WI38 (cell line): ENCODE measurements at regions not wholly inside any gene's neighbourhood (a gene's known extent, or its start where the extent isn't known, plus 50 kb on each side); places are given as distances from the start of the nearest gene placed in this dataset.

ENCODE experiments used
- H3K4me3 ChIP-seq: 2 replicates; pipeline ENCODE4 v1.5.1; 2011; ENCODE audit warnings: low read depth, mild to moderate bottlenecking, control low read depth, low read length
- TF ChIP-seq, protein P1 (sequence below): IDR thresholded peaks from 2 replicates; pipeline ENCODE4 v1.5.1; 2012; ENCODE audit warnings: low read depth, mild to moderate bottlenecking, control low read depth, low read length

DNA sequence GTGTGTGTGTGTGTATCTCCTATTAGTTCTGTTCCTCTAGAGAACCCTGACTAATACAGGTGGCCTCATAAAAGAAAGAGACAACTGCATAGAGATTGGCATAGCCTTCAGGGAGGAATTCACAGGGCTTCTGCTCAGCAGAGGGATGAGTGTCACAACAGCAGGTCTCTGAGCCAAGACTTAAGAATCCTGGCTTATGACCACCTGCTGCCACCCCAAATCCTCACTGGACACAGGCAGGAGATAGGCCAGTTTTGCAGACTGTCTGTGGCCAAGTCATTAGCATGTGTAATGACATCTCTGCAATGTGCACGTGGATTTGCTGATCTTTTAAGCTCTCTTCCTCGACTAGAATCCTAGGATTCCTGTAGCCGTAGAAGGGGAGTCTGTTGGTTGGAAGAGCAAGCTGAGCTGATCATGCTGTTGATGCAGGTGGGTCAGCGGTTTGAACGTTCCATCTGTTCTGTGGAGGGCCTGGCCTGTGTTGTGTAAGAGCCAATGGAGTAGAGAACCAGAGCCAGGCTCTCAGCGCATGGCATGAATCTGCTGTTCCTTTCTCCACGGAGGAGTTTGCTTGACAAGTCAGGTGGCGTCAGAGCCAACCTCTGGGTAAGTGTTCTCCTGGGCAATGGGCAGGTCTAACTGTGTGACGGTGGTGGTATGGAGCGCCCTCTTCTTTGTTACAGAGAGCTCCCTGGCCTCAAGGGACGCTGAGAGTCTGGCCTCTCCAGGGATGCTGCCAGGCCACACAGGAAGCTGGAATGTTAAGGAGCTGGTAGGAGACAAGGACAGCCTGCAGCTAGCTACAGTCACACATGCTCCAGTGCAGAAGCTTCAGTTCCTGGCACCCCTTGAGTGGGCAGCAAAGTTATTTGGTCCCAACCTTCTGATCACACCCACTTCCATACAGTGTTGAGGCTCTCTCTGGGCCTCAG, 503.1 kb downstream of the FOXO1 start:
- no peak overlapping the region for H3K4me3 ChIP-seq
- TF ChIP-seq, protein P1, sequence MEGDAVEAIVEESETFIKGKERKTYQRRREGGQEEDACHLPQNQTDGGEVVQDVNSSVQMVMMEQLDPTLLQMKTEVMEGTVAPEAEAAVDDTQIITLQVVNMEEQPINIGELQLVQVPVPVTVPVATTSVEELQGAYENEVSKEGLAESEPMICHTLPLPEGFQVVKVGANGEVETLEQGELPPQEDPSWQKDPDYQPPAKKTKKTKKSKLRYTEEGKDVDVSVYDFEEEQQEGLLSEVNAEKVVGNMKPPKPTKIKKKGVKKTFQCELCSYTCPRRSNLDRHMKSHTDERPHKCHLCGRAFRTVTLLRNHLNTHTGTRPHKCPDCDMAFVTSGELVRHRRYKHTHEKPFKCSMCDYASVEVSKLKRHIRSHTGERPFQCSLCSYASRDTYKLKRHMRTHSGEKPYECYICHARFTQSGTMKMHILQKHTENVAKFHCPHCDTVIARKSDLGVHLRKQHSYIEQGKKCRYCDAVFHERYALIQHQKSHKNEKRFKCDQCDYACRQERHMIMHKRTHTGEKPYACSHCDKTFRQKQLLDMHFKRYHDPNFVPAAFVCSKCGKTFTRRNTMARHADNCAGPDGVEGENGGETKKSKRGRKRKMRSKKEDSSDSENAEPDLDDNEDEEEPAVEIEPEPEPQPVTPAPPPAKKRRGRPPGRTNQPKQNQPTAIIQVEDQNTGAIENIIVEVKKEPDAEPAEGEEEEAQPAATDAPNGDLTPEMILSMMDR, result no peak

DNA sequence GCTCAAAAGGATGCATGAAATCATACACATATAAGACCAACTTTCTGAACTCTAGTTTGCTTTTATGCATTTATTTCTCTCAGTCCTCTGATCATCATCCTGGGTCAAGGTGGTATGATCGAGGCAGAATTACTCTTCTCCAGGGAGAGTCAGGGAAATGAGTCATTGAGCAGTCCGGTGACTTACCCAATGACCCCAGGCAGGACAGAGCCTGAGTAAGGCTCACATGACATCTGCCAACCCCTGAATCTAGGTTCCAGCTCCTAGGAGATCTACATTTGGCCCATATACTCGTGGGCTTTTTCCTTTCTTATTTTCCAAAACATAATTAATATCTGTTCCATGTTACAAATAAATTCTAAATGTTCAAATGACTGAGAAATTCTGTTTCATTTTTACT, 502.3 kb downstream of the FOXO1 start:
- TF ChIP-seq, protein P1, result no peak
- H3K4me3 ChIP-seq, result no peak overlapping the region

DNA sequence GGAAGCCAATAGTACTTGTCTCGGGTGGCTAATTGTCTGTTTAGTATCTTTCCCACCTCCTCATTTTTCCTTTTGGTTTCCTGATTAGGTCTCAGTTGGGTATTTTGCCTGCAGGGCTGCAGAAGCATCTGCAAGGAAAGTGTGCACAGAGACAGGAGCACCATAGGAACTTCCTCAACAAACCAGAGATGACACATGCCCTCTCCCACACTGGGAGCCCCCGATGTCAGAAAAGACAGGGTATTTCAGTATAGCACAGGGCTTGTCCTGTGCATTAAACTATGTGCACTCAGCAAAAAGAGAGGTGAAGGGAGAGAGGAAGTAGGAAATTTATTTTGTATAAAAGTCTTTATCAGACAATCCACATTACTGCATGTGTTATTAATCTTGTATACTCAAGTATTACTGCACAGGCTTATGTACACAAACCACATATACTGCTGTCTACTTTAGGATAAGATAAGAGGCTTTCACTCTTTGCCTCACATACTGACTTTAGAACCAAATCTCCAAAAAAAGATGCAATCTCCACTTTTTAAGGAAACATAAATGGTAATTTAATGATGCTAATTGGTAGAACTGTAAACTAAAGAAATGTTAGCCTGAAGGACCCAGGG, 501.0 kb downstream of the FOXO1 start:
- TF ChIP-seq, protein P1, result no peak
- no peak overlapping the region for H3K4me3 ChIP-seq

DNA sequence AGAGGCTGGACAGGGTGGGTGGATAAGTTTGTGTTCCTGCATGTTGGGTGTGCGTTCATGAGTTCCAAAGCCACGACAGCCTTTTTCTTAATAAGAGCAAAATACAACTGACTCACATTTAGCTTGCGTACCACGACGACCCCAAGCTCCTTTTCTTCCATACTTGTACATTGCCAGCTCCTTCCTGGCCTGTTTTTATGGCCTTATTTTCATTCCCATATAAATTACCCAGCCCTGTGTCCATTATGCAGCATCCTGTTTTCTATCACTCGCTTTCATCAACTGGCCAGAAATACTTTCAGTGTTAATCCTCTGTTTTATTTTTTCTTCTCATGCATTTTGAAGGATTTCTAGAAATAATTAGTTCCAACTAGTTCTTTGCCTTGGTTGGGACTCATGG, 499.1 kb downstream of the FOXO1 start:
- H3K4me3 ChIP-seq, result no peak overlapping the region
- TF ChIP-seq, protein P1, result no peak

DNA sequence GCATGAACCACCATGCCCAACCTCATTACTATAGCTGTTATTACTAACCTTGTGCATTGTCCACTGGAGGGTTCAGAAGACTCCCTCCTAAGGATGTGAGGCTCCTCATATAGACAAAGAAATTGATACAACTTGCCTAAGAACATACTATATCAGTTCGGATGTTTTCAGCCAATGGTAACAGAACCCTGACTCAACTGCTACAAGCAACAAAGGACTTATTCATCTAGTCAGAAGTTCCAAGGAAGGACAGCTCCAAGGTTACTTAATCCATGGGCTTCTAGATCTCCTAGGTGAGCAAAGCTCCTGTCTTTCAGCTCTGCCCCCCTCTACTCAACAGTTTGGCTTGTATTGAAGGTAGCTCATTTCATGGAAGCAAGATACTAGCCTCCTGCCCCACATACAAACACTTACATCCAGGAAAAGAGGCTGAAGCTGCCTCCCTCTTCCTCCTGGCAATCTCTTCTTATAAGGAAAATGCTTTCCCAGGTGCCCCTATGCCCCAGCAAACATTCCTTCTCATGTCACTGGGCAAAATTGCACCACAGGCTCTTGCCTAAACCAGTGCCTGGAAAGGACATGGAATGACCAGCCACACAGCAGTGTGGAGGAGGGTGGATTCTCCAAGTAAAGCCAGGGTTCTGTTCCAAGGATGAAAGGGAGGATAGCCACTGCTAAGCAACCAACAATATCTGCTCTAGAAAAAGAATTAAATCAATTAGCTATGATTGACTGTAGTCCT, 497.8 kb downstream of the FOXO1 start:
- H3K4me3 ChIP-seq, result no peak overlapping the region
- TF ChIP-seq, protein P1, result no peak

DNA sequence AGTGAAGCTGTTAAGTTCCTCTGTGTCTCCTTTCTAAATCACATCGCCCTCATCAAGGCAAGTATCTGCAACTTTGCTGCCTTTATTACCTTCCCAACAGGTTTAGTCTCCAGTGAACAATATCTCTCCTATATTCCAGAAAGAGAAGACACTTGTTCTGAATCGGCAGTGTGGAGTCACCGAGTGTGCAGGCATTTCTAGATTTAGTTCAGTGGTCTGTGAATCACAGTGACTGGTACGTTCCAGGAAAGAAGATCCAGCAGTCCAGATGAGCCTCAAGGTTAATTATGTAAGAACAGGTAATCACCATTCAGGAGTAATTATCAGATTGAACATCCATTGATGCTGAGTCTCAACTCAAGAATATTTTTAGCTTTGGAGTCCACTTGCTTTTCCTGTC, 497.0 kb downstream of the FOXO1 start:
- TF ChIP-seq, protein P1, result no peak

DNA sequence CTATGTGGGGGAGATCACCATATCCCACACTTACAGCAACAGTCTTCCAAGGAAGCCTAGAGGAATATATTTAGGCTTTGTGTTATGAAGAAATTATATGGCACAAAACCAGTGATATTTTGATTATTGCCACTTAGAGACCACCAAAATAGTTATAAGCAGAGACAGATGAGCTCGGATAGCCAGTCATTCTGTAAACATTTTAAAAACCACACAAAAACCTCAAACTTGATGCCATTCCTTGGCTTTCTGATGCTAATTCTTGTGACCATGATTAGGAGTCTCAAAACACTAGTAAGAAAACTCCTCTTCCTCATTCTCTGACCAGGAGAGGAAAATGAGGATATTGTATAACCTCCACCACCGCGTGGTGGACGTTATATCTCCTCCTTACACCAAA, 496.4 kb downstream of the FOXO1 start:
- TF ChIP-seq, protein P1, result no peak
- no peak overlapping the region for H3K4me3 ChIP-seq

More for the DNA sequence above, 497.0 kb downstream of the FOXO1 start:
- H3K4me3 ChIP-seq, result no peak overlapping the region
